T-helper 2 cell (primary cell): ENCODE measurements at regions not wholly inside any gene's neighbourhood (a gene's known extent, or its start where the extent isn't known, plus 50 kb on each side); places are given as distances from the start of the nearest gene placed in this dataset.

Source experiments
- DNase-seq, 5 experiments: peaks; one replicate each; pipeline versions ENCODE4 v3.0.0 to v3.0.0-alpha.2; 2012 to 2022

- DNase-seq = no peak
Observed at GRCh38 chr12:113612076-113612728, 140.5 kb upstream of the LHX5 start.

GRCh38 chr12:113611652-113612051 lies 140.0 kb upstream of the LHX5 start:
- no peak for DNase-seq

- DNase-seq = no peak
Observed at GRCh38 chr12:113610698-113611097, 139.0 kb upstream of the LHX5 start.

- no peak for DNase-seq
Observed at GRCh38 chr12:113609692-113610469, 138.2 kb upstream of the LHX5 start.

- no peak for DNase-seq
Observed at GRCh38 chr12:113604666-113605065, 133.0 kb upstream of the LHX5 start.

- no peak for DNase-seq
Observed at GRCh38 chr12:113601656-113602263, 130.1 kb upstream of the LHX5 start.

- DNase-seq = no peak
Observed at GRCh38 chr12:113598815-113599406, 127.2 kb upstream of the LHX5 start.

GRCh38 chr12:113594967-113595366 lies 123.3 kb upstream of the LHX5 start:
- DNase-seq = no peak

- DNase-seq = peak in 1 of 5 experiments; percentile 17
Observed at GRCh38 chr12:113591480-113591974, 119.9 kb upstream of the LHX5 start.

- DNase-seq = no peak
Observed at GRCh38 chr12:113589437-113589836, 117.8 kb upstream of the LHX5 start.

GRCh38 chr12:113587720-113588119 lies 116.0 kb upstream of the LHX5 start:
- DNase-seq = no peak

GRCh38 chr12:113586461-113586860 lies 114.8 kb upstream of the LHX5 start:
- DNase-seq = no peak

GRCh38 chr12:113582521-113583218 lies 111.0 kb upstream of the LHX5 start:
- no peak for DNase-seq

- no peak for DNase-seq
Observed at GRCh38 chr12:113581342-113581741, 109.7 kb upstream of the LHX5 start.

- DNase-seq = no peak
Observed at GRCh38 chr12:113580437-113580836, 108.8 kb upstream of the LHX5 start.

GRCh38 chr12:113577464-113578129 lies 105.9 kb upstream of the LHX5 start:
- DNase-seq = no peak

GRCh38 chr12:113575386-113575785 lies 103.7 kb upstream of the LHX5 start:
- DNase-seq = no peak

- no peak for DNase-seq
Observed at GRCh38 chr12:113573148-113573547, 101.5 kb upstream of the LHX5 start.

- no peak for DNase-seq
Observed at GRCh38 chr12:113571713-113572112, 100.0 kb upstream of the LHX5 start.

- no peak for DNase-seq
Observed at GRCh38 chr12:113569806-113570205, 98.1 kb upstream of the LHX5 start.

GRCh38 chr12:113568021-113568420 lies 96.3 kb upstream of the LHX5 start:
- DNase-seq = no peak

GRCh38 chr12:113565368-113565767 lies 93.7 kb upstream of the LHX5 start:
- DNase-seq = no peak
